ENCODE measurements at regions not wholly inside any gene's neighbourhood (a gene's known extent, or its start where the extent isn't known, plus 50 kb on each side); places are given as distances from the start of the nearest gene placed in this dataset.

- ATAC-seq (ENCODE audit: low FRiP score in 2 of 2) = no peak
- H3K4me3 ChIP-seq = no peak overlapping the region
- DNase-seq = no peak
- H3K27me3 ChIP-seq = no peaks in the 10 kb centered on the region
- no peak for TF ChIP-seq POLR2AphosphoS5 (IDR thresholded peaks at IDR 0.05)
- TF ChIP-seq, protein P1, sequence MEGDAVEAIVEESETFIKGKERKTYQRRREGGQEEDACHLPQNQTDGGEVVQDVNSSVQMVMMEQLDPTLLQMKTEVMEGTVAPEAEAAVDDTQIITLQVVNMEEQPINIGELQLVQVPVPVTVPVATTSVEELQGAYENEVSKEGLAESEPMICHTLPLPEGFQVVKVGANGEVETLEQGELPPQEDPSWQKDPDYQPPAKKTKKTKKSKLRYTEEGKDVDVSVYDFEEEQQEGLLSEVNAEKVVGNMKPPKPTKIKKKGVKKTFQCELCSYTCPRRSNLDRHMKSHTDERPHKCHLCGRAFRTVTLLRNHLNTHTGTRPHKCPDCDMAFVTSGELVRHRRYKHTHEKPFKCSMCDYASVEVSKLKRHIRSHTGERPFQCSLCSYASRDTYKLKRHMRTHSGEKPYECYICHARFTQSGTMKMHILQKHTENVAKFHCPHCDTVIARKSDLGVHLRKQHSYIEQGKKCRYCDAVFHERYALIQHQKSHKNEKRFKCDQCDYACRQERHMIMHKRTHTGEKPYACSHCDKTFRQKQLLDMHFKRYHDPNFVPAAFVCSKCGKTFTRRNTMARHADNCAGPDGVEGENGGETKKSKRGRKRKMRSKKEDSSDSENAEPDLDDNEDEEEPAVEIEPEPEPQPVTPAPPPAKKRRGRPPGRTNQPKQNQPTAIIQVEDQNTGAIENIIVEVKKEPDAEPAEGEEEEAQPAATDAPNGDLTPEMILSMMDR (IDR thresholded peaks at IDR 0.05) = no peak
- no peak for TF ChIP-seq EP300 (IDR thresholded peaks at IDR 0.05)
- no peak for TF ChIP-seq POLR2A (IDR thresholded peaks at IDR 0.05)
- H3K36me3 ChIP-seq = no peaks in the 10 kb centered on the region
- no peaks in the 10 kb centered on the region for H3K4me1 ChIP-seq
- no peaks in the 10 kb centered on the region for H3K9me3 ChIP-seq
- H3K27ac ChIP-seq = no peak overlapping the region
- 77 to 89% methylated on average over 1 of the region's 1 CpG for WGBS, 2 donors
These were observed 121.7 kb downstream of the TUSC1 start for GRCh38 chr9:25556540-25556939.

DNA sequence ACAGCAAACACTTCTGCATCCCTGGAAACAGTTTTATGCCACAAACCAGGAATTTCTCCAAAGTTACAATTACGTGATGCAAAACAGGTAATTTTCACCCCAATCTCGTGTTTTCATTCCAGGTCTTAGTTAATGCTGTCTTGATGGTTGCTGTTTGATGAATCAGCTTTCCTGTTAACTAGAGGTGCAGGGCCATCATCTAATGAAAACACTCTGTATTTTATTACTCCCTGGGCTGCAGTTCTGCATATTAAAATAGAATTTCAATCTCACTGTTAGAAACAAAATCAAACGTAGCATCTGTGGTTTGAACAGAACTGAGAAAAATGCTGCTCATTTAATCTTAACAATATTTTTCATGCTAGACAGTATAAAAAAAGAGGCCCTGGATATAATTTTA lies 129.4 kb downstream of the TUSC1 start:
- no peak for ATAC-seq (ENCODE audit: low FRiP score in 2 of 2)
- WGBS, 2 donors = 79 to 80% methylated on average over 3 of the region's 3 CpGs

DNA sequence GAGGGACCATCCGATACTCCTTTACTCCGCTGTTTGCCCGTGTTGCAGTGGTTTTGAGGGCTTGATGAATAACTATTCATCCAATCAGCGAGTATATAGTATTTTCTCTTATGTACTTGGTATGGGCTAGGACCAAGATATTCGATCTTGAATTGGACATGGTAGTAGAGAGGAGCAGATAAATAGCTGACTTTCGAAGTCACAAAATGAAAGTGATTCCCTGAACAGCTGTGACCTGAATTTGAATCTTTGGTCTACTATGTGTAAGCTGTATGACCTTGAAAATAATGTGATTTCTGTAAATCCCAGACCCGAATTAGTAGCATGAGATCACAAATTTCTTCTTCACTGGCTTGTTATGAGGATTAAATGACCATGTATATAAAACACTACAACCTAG lies 134.4 kb downstream of the TUSC1 start:
- TF ChIP-seq, protein P1 (IDR thresholded peaks at IDR 0.05) = no peak
- no peak for TF ChIP-seq POLR2A (IDR thresholded peaks at IDR 0.05)
- no peak for TF ChIP-seq POLR2AphosphoS5 (IDR thresholded peaks at IDR 0.05)
- TF ChIP-seq EP300 (IDR thresholded peaks at IDR 0.05) = no peak
- no peaks in the 10 kb centered on the region for H3K9me3 ChIP-seq
- no peaks in the 10 kb centered on the region for H3K4me1 ChIP-seq
- ATAC-seq (ENCODE audit: low FRiP score in 2 of 2) = no peak
- H3K27me3 ChIP-seq = no peaks in the 10 kb centered on the region
- H3K27ac ChIP-seq = no peak overlapping the region
- H3K36me3 ChIP-seq = no peaks in the 10 kb centered on the region
- DNase-seq = no peak
- H3K4me3 ChIP-seq = no peak overlapping the region
- 84 to 88% methylated on average over 7 of the region's 7 CpGs for WGBS, 2 donors

More for the DNA sequence above, 129.4 kb downstream of the TUSC1 start:
- no peaks in the 10 kb centered on the region for H3K9me3 ChIP-seq
- no peaks in the 10 kb centered on the region for H3K27me3 ChIP-seq
- TF ChIP-seq POLR2A (IDR thresholded peaks at IDR 0.05) (no peak), EP300 (IDR thresholded peaks at IDR 0.05) (no peak), POLR2AphosphoS5 (IDR thresholded peaks at IDR 0.05) (no peak)
- TF ChIP-seq, protein P1 (IDR thresholded peaks at IDR 0.05) = no peak
- H3K4me3 ChIP-seq = no peak overlapping the region
- H3K4me1 ChIP-seq = no peaks in the 10 kb centered on the region
- no peak overlapping the region for H3K27ac ChIP-seq
- no peak for DNase-seq
- no peaks in the 10 kb centered on the region for H3K36me3 ChIP-seq

DNA sequence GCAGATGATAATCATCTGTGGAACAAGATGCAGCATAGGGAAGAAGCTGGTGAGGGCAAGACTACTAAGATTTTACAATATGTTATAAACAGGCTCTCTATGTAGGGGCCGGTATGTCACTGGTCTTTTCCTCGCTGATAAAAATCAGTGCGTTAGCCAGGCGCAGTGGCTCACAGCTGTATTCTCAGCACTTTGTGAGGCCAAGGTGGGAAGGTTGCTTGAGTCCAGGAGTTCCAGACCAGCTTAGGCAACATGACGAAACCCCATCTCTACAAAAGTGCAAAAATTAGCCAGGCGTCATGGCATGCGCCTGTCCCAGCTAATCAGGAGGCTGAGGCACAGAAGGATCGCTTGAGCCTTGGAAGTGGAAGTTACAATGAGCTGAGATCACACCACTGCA lies 135.9 kb downstream of the TUSC1 start:
- no peak overlapping the region for H3K4me3 ChIP-seq
- DNase-seq (no peak), ATAC-seq (ENCODE audit: low FRiP score in 2 of 2) (no peak)
- H3K9me3 ChIP-seq = no peaks in the 10 kb centered on the region
- no peaks in the 10 kb centered on the region for H3K4me1 ChIP-seq
- WGBS, 2 donors = 89 to 92% methylated on average over 8 of the region's 8 CpGs
- H3K36me3 ChIP-seq = no peaks in the 10 kb centered on the region
- TF ChIP-seq, protein P1 (IDR thresholded peaks at IDR 0.05) = no peak
- TF ChIP-seq EP300 (IDR thresholded peaks at IDR 0.05) = no peak
- TF ChIP-seq POLR2A (IDR thresholded peaks at IDR 0.05) = no peak
- no peak for TF ChIP-seq POLR2AphosphoS5 (IDR thresholded peaks at IDR 0.05)
- no peaks in the 10 kb centered on the region for H3K27me3 ChIP-seq
- H3K27ac ChIP-seq = no peak overlapping the region

GRCh38 chr9:25537808-25538207 lies 140.4 kb downstream of the TUSC1 start:
- no peak for DNase-seq
- no peak for ATAC-seq (ENCODE audit: low FRiP score in 2 of 2)
- WGBS, 2 donors = 58 to 68% methylated on average over 2 of the region's 2 CpGs
- Histone ChIP-seq H3K27ac (no peak overlapping the region), H3K9me3 (no peaks in the 10 kb centered on the region), H3K4me1 (no peaks in the 10 kb centered on the region), H3K27me3 (no peaks in the 10 kb centered on the region), H3K4me3 (no peak overlapping the region), H3K36me3 (no peaks in the 10 kb centered on the region)
- TF ChIP-seq POLR2AphosphoS5 (IDR thresholded peaks at IDR 0.05) (no peak), EP300 (IDR thresholded peaks at IDR 0.05) (no peak), POLR2A (IDR thresholded peaks at IDR 0.05) (no peak)
- TF ChIP-seq, protein P1 (IDR thresholded peaks at IDR 0.05) = no peak
